ENCODE measurements at regions not wholly inside any gene's neighbourhood (a gene's known extent, or its start where the extent isn't known, plus 50 kb on each side); places are given as distances from the start of the nearest gene placed in this dataset.

DNA sequence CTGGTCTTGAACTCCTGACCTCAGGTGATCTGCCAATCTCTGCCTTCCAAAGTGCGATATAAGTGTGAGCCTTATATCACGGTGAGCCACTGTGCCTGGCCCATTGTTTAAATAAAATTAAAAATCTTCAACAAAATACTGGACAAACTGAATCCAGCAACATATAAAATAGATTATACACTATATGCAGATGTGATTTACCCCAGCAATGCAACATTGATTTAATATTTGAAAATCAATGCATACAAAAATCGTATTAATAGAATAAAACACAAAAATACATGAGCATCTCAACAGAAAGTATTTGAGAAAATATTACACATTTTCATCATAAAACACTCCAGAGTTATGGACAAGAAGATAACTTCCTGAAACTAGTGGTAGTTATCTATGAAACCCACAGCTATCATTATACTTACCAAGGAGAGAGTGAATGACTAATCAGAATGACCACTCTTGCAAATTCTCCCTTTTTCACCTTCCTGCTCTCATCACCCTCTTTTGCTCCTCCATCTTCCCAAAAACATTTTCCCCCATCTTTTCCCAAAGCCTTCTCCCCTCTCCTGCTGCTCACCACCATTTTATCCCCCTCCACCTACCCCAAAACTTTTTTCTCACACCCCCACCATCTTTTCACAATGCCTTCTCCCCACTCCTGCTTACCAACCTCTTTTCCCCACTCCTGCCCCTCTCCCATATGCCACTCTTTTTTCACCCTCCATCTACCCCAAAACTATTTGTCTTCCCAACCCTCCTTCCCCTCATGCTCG lies 122.1 kb upstream of the VPREB1 start:
- CTCF ChIA-PET: no interaction called here
- H3K9me3 ChIP-seq (ENCODE audit: control insufficient read depth in 1 of 2, insufficient read depth in 1 of 2, low read length in 2 of 2): no peaks in the 10 kb centered on the region
- Mint-ChIP-seq H3K36me3 (ENCODE audit: low read depth) (no peaks in the 10 kb centered on the region), H3K9me3 (no peaks in the 10 kb centered on the region), H3K4me3 (no peak overlapping the region), H3K27ac (no peak overlapping the region), H3K4me1 (ENCODE audit: low read depth) (no peaks in the 10 kb centered on the region), H3K27me3 (peaks cover 45% of the 10 kb centered on the region)
- TF ChIP-seq, protein P1, sequence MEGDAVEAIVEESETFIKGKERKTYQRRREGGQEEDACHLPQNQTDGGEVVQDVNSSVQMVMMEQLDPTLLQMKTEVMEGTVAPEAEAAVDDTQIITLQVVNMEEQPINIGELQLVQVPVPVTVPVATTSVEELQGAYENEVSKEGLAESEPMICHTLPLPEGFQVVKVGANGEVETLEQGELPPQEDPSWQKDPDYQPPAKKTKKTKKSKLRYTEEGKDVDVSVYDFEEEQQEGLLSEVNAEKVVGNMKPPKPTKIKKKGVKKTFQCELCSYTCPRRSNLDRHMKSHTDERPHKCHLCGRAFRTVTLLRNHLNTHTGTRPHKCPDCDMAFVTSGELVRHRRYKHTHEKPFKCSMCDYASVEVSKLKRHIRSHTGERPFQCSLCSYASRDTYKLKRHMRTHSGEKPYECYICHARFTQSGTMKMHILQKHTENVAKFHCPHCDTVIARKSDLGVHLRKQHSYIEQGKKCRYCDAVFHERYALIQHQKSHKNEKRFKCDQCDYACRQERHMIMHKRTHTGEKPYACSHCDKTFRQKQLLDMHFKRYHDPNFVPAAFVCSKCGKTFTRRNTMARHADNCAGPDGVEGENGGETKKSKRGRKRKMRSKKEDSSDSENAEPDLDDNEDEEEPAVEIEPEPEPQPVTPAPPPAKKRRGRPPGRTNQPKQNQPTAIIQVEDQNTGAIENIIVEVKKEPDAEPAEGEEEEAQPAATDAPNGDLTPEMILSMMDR (IDR thresholded peaks at IDR 0.05): no peak
- DNase-seq (no peak), ATAC-seq (ENCODE audit: poor library complexity) (no peak)
- H3K27ac ChIP-seq (ENCODE audit: low read depth in 1 of 2, low read length in 2 of 2): no peak overlapping the region
- H3K4me1 ChIP-seq (ENCODE audit: insufficient read depth, low read length): no peaks in the 10 kb centered on the region
- POLR2A ChIA-PET: no interaction called here
- peaks cover 10 to 14% of the 10 kb centered on the region in 2 experiments for H3K27me3 ChIP-seq (ENCODE audit: control insufficient read depth in 1 of 2, insufficient read depth in 2 of 2, low read length in 2 of 2)
- no peaks in the 10 kb centered on the region for H3K36me3 ChIP-seq (ENCODE audit: insufficient read depth, low read length)
- intact Hi-C loops (cut with DNase I, micrococcal nuclease): no loop called here
- no peak overlapping the region for H3K4me3 ChIP-seq (ENCODE audit: low read length)

DNA sequence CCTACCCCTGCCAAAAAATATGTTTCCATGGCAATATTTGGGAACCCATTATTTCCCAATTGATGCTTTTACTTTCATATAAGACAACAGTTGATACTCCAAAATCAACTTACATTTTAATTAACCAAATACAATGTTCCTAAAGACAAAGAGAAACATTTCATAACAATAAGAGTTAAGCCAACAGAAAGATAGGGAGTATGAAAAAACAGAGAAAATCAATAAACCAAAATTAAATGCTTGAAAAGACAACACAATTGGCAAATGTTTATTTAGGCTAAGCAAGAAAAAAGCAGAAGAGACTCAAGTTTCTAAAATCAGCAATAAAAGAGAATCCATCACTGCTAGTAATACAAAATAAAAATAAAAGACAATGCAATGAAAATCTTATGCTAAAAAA lies 123.1 kb upstream of the VPREB1 start:
- Mint-ChIP-seq H3K9me3 (no peaks in the 10 kb centered on the region), H3K27ac (no peak overlapping the region), H3K4me3 (no peak overlapping the region), H3K4me1 (ENCODE audit: low read depth) (no peaks in the 10 kb centered on the region), H3K36me3 (ENCODE audit: low read depth) (no peaks in the 10 kb centered on the region), H3K27me3 (peaks cover 45% of the 10 kb centered on the region)
- Histone ChIP-seq H3K9me3 (ENCODE audit: control insufficient read depth in 1 of 2, insufficient read depth in 1 of 2, low read length in 2 of 2) (no peaks in the 10 kb centered on the region), H3K27me3 (ENCODE audit: control insufficient read depth in 1 of 2, insufficient read depth in 2 of 2, low read length in 2 of 2) (peaks cover 10 to 14% of the 10 kb centered on the region in 2 experiments), H3K4me3 (ENCODE audit: low read length) (no peak overlapping the region), H3K4me1 (ENCODE audit: insufficient read depth, low read length) (no peaks in the 10 kb centered on the region), H3K36me3 (ENCODE audit: insufficient read depth, low read length) (no peaks in the 10 kb centered on the region), H3K27ac (ENCODE audit: low read depth in 1 of 2, low read length in 2 of 2) (no peak overlapping the region)
- TF ChIP-seq, protein P1 (IDR thresholded peaks at IDR 0.05): no peak
- DNase-seq (no peak), ATAC-seq (ENCODE audit: poor library complexity) (no peak)
- POLR2A ChIA-PET: no interaction called here
- CTCF ChIA-PET: no interaction called here
- intact Hi-C loops (cut with DNase I, micrococcal nuclease): no loop called here

DNA sequence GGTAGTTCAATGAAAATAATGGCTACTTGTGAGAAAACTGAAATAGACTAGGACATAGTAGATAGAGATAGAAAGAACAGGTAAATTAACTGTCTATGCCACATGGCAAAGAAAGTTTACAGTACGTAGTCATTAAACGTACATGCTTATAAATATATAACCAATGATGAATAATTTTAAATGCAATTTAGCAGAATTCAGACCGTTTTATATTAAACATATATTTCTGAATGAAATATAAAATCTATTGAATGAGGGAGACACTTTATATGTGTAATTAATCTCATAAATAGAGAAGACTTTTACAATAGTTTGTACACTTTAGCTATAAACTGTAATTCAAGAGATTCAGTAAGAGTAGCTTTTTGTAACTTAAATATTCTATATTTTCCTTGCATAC lies 124.4 kb upstream of the VPREB1 start:
- H3K27me3 ChIP-seq (ENCODE audit: control insufficient read depth in 1 of 2, insufficient read depth in 2 of 2, low read length in 2 of 2): peaks cover 8 to 14% of the 10 kb centered on the region in 2 experiments
- TF ChIP-seq, protein P1 (IDR thresholded peaks at IDR 0.05): no peak
- Mint-ChIP-seq H3K27me3 (peaks cover 40% of the 10 kb centered on the region), H3K36me3 (ENCODE audit: low read depth) (no peaks in the 10 kb centered on the region), H3K4me3 (no peak overlapping the region), H3K4me1 (ENCODE audit: low read depth) (no peaks in the 10 kb centered on the region), H3K27ac (no peak overlapping the region), H3K9me3 (no peaks in the 10 kb centered on the region)
- no peak overlapping the region for H3K4me3 ChIP-seq (ENCODE audit: low read length)
- no peaks in the 10 kb centered on the region for H3K9me3 ChIP-seq (ENCODE audit: control insufficient read depth in 1 of 2, insufficient read depth in 1 of 2, low read length in 2 of 2)
- ATAC-seq (ENCODE audit: poor library complexity): no peak
- ChIA-PET POLR2A (interaction anchor here (0.6 kb wide), 1 partner anchor 915 kb away, joined by 4 read pairs; no protein-coding TSS in a partner anchor), CTCF (no interaction called here)
- no peaks in the 10 kb centered on the region for H3K36me3 ChIP-seq (ENCODE audit: insufficient read depth, low read length)
- DNase-seq: no peak
- intact Hi-C loops (cut with DNase I, micrococcal nuclease): no loop called here
- no peaks in the 10 kb centered on the region for H3K4me1 ChIP-seq (ENCODE audit: insufficient read depth, low read length)
- H3K27ac ChIP-seq (ENCODE audit: low read depth in 1 of 2, low read length in 2 of 2): no peak overlapping the region

Data from CD4-positive, alpha-beta T cell (primary cell).